ENCODE measurements at regions not wholly inside any gene's neighbourhood (a gene's known extent, or its start where the extent isn't known, plus 50 kb on each side); places are given as distances from the start of the nearest gene placed in this dataset.

DNA sequence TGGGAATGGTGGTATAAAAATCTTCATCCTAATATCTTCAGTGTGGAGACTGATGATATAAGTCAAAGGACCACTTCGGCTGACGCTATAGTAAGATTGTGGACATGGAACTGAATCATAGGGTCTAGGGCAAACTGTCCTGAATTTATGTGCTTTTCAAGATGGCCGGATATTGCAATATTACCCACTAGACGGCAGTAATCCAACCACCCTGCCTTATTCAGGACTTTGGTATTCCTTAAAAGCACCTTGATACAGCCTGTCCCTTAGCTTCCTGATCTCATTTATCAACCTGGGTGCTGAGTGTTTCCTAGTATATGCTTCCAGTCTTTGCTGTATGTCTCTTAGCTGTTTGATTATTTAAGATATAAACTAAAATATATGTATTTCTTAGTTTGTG is 71.2 kb upstream of the COX7C start (continued):
- TF ChIP-seq ZNF782 (CRISPR knock-in tag; IDR thresholded peaks at IDR 0.05; ENCODE audit: borderline replicate concordance), result no peak
- no peak for TF ChIP-seq HCFC1 (IDR thresholded peaks at IDR 0.05; ENCODE audit: low read depth, low read length)
- no peak for TF ChIP-seq SIN3B (IDR thresholded peaks at IDR 0.05; ENCODE audit: low read length)
- TF ChIP-seq, protein P1, sequence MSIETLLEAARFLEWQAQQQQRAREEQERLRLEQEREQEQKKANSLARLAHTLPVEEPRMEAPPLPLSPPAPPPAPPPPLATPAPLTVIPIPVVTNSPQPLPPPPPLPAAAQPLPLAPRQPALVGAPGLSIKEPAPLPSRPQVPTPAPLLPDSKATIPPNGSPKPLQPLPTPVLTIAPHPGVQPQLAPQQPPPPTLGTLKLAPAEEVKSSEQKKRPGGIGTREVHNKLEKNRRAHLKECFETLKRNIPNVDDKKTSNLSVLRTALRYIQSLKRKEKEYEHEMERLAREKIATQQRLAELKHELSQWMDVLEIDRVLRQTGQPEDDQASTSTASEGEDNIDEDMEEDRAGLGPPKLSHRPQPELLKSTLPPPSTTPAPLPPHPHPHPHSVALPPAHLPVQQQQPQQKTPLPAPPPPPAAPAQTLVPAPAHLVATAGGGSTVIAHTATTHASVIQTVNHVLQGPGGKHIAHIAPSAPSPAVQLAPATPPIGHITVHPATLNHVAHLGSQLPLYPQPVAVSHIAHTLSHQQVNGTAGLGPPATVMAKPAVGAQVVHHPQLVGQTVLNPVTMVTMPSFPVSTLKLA (IDR thresholded peaks at IDR 0.05), result no peak

DNA sequence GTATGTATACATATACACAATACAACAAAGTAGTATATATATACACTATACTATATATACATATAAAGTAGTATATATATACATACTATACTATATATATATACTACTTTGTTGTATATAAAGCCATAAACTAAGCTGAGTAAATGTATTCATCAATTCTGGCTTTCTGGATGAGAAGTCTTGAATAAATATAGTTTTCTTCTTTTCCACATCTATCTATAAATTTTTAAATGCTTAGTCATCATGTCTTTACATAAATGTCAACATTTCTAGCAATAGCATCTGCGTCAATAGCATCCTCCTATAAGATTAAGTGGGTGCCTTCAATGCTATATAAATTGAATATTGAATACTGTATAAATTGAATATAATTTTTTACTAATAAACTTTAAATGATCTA is 63.1 kb upstream of the COX7C start:
- Histone ChIP-seq H3K4me1 (ENCODE audit: insufficient read depth, low read length) (no peaks in the 10 kb centered on the region), H2AFZ (ENCODE audit: low read length) (no peak overlapping the region), H4K20me1 (ENCODE audit: insufficient read depth, low read length) (no peaks in the 10 kb centered on the region), H3K9me3 (ENCODE audit: low read length) (no peaks in the 10 kb centered on the region), H3K27ac (ENCODE audit: extremely low read length, insufficient read depth, low read length) (no peak overlapping the region), H3K27me3 (ENCODE audit: control insufficient read depth in 1 of 2, insufficient read depth in 2 of 2, low read length in 2 of 2) (no peaks in the 10 kb centered on the region), H3K4me3 (replicated peaks in 1 of 3; ENCODE audit: insufficient read depth in 1 of 3, low read depth in 2 of 3, low read length in 3 of 3) (no peak overlapping the region), H3K4me2 (ENCODE audit: low read depth, low read length) (no peak overlapping the region), H3K79me2 (ENCODE audit: insufficient read depth, low read length) (no peaks in the 10 kb centered on the region), H3K36me3 (replicated peaks in 1 of 2; ENCODE audit: control insufficient read depth in 1 of 2, insufficient read depth in 2 of 2, low read length in 2 of 2) (no peaks in the 10 kb centered on the region), H3K9ac (ENCODE audit: insufficient read depth, low read depth, low read length) (no peak overlapping the region)
- ChIA-PET CTCF (ENCODE audit: low intra/inter-chr PET ratio, low total read pairs) (no interaction called here), POLR2A (no interaction called here)
- DNase-seq (ENCODE audit: low spot score) (no peak), FAIRE-seq (no peak), ATAC-seq (no peak)
- BruUV-seq (replicated peaks), result no TSS peak
- in situ Hi-C loops (cut with HindIII; ENCODE audit: extremely low pct_ligation_motif_present, low pct_unique_long_range_greater_than_20kb), result no loop called here
- intact Hi-C loops (cut with micrococcal nuclease; ENCODE audit: unreplicated experiment), result no loop called here
- peak; percentile 58 to 74; a peak in 3 of 4 replicates for TF ChIP-seq MAFK (conservative IDR thresholded peaks at IDR 0.05 in 1 of 2, IDR thresholded peaks at IDR 0.05 in 1 of 2; ENCODE audit: low read length in 2 of 2)
- TF ChIP-seq MAFF (IDR thresholded peaks at IDR 0.05; ENCODE audit: low read depth, low read length), result 0 out of 2 replicates have a peak, but pooled peaks have one; percentile 28
- no peak for TF ChIP-seq ZNF724P (CRISPR knock-in tag; IDR thresholded peaks at IDR 0.05; ENCODE audit: borderline replicate concordance)
- whole genome bisulfite sequencing (ENCODE audit: low lambda C conversion rate), result 7% methylated on average over 1 of the region's 1 CpG

DNA sequence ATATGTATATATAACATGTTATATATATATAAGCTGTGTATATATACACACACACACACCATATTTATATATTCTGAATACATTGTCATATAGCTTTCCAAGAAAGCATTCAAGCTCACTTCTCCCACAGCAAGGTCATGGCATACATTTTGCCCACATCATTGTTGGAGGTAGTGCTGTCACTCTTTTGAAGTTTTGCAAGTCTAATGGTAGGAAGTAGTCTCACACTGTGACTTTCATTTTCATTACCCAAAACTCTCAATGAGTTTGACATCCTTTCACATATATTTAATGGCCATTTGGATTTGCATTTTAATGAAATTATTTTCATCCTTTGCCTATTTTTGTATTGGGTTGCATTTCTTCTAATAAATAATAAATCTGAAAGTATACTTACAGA is 59.8 kb upstream of the COX7C start:
- no peaks in the 10 kb centered on the region for H3K9me3 ChIP-seq (ENCODE audit: low read length)
- in situ Hi-C loops (cut with HindIII; ENCODE audit: extremely low pct_ligation_motif_present, low pct_unique_long_range_greater_than_20kb), result no loop called here
- H3K27ac ChIP-seq (ENCODE audit: extremely low read length, insufficient read depth, low read length), result no peak overlapping the region
- H3K36me3 ChIP-seq (replicated peaks in 1 of 2; ENCODE audit: control insufficient read depth in 1 of 2, insufficient read depth in 2 of 2, low read length in 2 of 2), result no peaks in the 10 kb centered on the region
- no peaks in the 10 kb centered on the region for H3K4me1 ChIP-seq (ENCODE audit: insufficient read depth, low read length)
- no peak overlapping the region for H3K4me3 ChIP-seq (replicated peaks in 1 of 3; ENCODE audit: insufficient read depth in 1 of 3, low read depth in 2 of 3, low read length in 3 of 3)
- ChIA-PET CTCF (ENCODE audit: low intra/inter-chr PET ratio, low total read pairs) (no interaction called here), POLR2A (no interaction called here)
- H3K27me3 ChIP-seq (ENCODE audit: control insufficient read depth in 1 of 2, insufficient read depth in 2 of 2, low read length in 2 of 2), result no peaks in the 10 kb centered on the region
- no peak for DNase-seq (ENCODE audit: low spot score)
- H3K79me2 ChIP-seq (ENCODE audit: insufficient read depth, low read length), result no peaks in the 10 kb centered on the region
- H3K4me2 ChIP-seq (ENCODE audit: low read depth, low read length), result no peak overlapping the region
- intact Hi-C loops (cut with micrococcal nuclease; ENCODE audit: unreplicated experiment), result no loop called here
- no peak for ATAC-seq
- no peak for FAIRE-seq
- no TSS peak for BruUV-seq (replicated peaks)
- H4K20me1 ChIP-seq (ENCODE audit: insufficient read depth, low read length), result no peaks in the 10 kb centered on the region
- H3K9ac ChIP-seq (ENCODE audit: insufficient read depth, low read depth, low read length), result no peak overlapping the region
- H2AFZ ChIP-seq (ENCODE audit: low read length), result no peak overlapping the region
- no peak for TF ChIP-seq ZFAT (CRISPR knock-in tag; conservative IDR thresholded peaks at IDR 0.05)
- no peak for TF ChIP-seq POLR2AphosphoS2 (IDR thresholded peaks at IDR 0.05; ENCODE audit: low read depth, low read length)
- TF ChIP-seq ZNF460 (CRISPR knock-in tag; IDR thresholded peaks at IDR 0.05; ENCODE audit: borderline replicate concordance), result no peak
- TF ChIP-seq, protein P2, sequence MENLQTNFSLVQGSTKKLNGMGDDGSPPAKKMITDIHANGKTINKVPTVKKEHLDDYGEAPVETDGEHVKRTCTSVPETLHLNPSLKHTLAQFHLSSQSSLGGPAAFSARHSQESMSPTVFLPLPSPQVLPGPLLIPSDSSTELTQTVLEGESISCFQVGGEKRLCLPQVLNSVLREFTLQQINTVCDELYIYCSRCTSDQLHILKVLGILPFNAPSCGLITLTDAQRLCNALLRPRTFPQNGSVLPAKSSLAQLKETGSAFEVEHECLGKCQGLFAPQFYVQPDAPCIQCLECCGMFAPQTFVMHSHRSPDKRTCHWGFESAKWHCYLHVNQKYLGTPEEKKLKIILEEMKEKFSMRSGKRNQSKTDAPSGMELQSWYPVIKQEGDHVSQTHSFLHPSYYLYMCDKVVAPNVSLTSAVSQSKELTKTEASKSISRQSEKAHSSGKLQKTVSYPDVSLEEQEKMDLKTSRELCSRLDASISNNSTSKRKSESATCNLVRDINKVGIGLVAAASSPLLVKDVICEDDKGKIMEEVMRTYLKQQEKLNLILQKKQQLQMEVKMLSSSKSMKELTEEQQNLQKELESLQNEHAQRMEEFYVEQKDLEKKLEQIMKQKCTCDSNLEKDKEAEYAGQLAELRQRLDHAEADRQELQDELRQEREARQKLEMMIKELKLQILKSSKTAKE (CRISPR knock-in tag; IDR thresholded peaks at IDR 0.05; ENCODE audit: borderline replicate concordance), result no peak

Measured in HepG2 (cell line).